GM13976 (cell line): ENCODE measurements at regions not wholly inside any gene's neighbourhood (a gene's known extent, or its start where the extent isn't known, plus 50 kb on each side); places are given as distances from the start of the nearest gene placed in this dataset.

Experiments used
- DNase-seq: peaks from one replicate; pipeline ENCODE4 v3.0.0; 2012; ENCODE audit warnings: low spot score
- CTCF ChIP-seq: IDR thresholded peaks from 2 replicates; pipeline ENCODE4 v1.5.1; 2012; ENCODE audit warnings: borderline replicate concordance, mild to moderate bottlenecking; ENCODE audit not compliant: insufficient read depth; ENCODE audit errors: extremely low read depth, missing control alignments, control extremely low read depth
- in situ Hi-C: fragments of 300-500 bp; cut with MboI; formaldehyde crosslinking; loops from one replicate; pipeline ENCODE4 v1.12.0; 2022; ENCODE audit warnings: low sequenced_read_pairs, mixed read lengths, inconsistent platforms; ENCODE audit not compliant: unreplicated experiment

- no peak for DNase-seq
- in situ Hi-C loops, result loop anchor here (5.0 kb wide), 1 partner anchor 228 kb away; no protein-coding TSS in a partner anchor
- TF ChIP-seq CTCF, result no peak
Observed at GRCh38 chr2:174690026-174690425, 74.2 kb downstream of the CHRNA1 start.

DNA sequence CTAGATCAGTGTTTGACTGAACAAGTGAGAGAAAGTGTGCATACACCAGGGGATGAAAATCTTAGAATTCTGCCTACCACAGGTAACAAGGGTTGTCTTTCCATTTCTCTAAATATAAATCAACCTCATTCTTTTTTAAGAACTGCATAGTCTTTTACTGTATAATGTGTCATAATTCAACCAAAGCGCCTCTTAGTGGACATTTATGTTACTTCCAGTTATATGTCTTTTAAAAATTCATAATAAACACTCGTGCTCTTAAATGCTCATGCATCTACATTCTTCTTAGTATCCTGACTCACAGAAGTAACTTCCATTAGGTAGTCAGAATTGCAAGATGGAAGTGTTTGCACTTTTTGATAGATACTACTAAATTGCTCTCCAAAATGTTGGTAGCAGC lies 76.2 kb downstream of the CHRNA1 start:
- no peak for DNase-seq
- TF ChIP-seq CTCF, result peak; percentile 16
- in situ Hi-C loops, result no loop called here

DNA sequence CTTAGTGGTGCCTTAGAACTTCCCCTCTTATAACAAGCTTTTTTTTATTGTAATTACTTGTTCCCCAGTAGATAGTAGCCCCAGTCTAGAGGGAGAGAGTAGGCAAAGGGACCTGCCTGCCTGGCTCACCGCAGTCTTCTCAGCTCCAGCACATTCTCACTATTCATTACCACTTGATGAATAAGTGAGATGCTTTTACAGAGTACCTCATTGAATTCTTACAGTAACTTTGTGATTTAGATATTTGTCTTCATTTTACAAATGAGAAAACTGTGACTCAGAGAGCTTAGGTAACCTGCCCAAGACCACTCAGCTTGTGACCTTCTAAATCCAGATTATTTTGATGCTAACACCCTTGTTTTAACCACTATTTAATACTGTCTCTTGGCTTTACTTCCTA lies 77.8 kb downstream of the CHRNA1 start:
- TF ChIP-seq CTCF, result no peak
- no peak for DNase-seq
- in situ Hi-C loops, result no loop called here

DNA sequence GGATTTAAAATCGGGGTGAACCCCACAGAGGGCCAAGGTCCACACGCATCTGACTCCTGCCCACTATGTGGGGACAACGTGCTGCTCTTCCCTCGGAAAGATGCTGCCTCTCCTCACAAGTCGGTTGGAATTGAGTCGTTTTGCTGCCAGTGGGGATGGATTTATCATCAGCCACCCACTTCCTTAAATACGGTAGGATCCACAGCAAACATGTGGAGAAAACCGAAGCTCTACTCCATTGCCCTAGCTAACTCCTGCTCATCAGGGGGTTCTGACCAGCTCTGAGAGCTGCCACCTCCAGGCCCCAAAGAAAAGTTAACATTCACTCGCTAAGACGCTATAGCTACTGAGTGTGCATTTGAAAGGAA lies 80.9 kb downstream of the CHRNA1 start:
- peak; percentile 51 for DNase-seq

GRCh38 chr2:174682578-174683391 lies 81.5 kb downstream of the CHRNA1 start:
- in situ Hi-C loops, result no loop called here
- peak; percentile 82 for DNase-seq
- TF ChIP-seq CTCF, result no peak

More for the DNA sequence above, 80.9 kb downstream of the CHRNA1 start:
- no peak for TF ChIP-seq CTCF
- in situ Hi-C loops, result no loop called here

- in situ Hi-C loops, result no loop called here
- DNase-seq, result peak; percentile 73
- no peak for TF ChIP-seq CTCF
Observed at GRCh38 chr2:174682007-174682577, 82.2 kb downstream of the CHRNA1 start.
